ENCODE measurements at regions not wholly inside any gene's neighbourhood (a gene's known extent, or its start where the extent isn't known, plus 50 kb on each side); places are given as distances from the start of the nearest gene placed in this dataset.
"Not testable (repeated sequence)": the region's sequence is repeated elsewhere in the genome, so short reads cannot be mapped to it uniquely, and the experiment has no call there.

- no peak for DNase-seq
These were observed 530.5 kb downstream of the NTRK2 start for GRCh38 chr9:85199866-85200495.

GRCh38 chr9:85192750-85193149 lies 523.2 kb downstream of the NTRK2 start:
- no peak for DNase-seq

GRCh38 chr9:85186218-85186585 lies 516.7 kb downstream of the NTRK2 start:
- no peak for DNase-seq

GRCh38 chr9:85185486-85186217 lies 516.1 kb downstream of the NTRK2 start:
- no peak for DNase-seq

DNA sequence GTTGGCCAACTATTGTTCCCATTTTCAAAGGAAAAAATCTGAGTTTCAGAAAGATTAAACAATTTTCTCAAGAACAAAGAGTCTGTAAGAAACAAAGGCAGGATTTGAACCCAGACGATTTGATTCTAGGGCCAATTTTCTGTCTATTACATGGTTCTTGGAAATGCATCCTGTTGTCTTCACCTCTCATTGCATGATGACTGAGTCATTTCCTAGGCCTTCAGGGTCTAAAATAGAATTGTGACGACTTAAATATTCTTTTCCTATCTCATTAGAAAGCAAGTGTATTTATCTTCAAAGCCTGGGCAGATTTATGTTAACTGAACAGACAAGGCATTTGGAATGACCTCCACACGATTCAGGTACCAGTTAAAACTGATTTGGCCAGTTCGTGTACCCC lies 512.9 kb downstream of the NTRK2 start:
- DNase-seq: no peak

- no peak for DNase-seq
These were observed 508.9 kb downstream of the NTRK2 start for GRCh38 chr9:85178474-85178873.

DNA sequence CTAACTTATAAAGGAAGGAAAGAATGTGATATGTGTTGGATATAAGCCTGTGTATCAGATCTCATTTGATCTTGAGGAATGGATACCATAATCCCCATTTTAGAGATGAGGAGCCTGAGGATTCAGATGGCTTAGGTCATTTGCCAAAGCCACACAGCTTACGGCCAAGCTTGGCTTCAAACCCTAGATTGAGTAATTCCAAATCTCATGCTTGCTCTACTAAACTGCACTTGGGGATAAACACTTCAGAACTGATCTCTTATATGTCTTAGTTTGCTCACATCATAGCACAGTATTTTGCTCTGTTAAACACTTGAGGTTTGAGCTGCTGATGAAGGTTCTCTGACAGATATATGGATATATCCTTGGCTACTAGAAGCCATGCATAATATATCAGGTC lies 504.4 kb downstream of the NTRK2 start:
- DNase-seq: no peak

GRCh38 chr9:85172001-85172978 lies 502.8 kb downstream of the NTRK2 start:
- no peak for DNase-seq

DNA sequence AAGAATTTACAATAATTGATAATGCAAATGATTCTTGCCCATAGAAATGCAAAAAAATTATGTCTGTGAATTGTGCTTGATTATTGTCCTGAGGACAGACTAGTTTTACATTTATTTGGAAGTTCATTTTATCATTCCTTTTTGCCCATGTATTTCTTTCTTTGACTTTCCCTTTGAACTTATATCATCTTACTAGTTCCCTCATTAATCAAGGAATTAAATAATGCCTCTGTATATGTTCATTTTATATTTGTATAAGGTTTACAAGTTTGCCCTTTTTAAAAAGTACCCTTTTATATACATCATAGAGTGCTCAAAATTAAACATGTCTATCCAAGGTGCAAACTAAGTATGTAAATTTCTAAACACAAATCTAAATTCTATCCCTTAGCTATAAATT lies 501.6 kb downstream of the NTRK2 start:
- no peak for DNase-seq

- DNase-seq: no peak
These were observed 498.9 kb downstream of the NTRK2 start for GRCh38 chr9:85168412-85168811.

- DNase-seq: no peak
These were observed 497.6 kb downstream of the NTRK2 start for GRCh38 chr9:85167146-85167545.

- no peak for DNase-seq
These were observed 494.3 kb downstream of the NTRK2 start for GRCh38 chr9:85163825-85164224.

GRCh38 chr9:85163415-85163814 lies 493.9 kb downstream of the NTRK2 start:
- no peak for DNase-seq

- no peak for DNase-seq
These were observed 493.3 kb downstream of the NTRK2 start for GRCh38 chr9:85162822-85163221.

- DNase-seq: not testable (repeated sequence)
These were observed 491.4 kb downstream of the NTRK2 start for GRCh38 chr9:85160944-85161343.

DNA sequence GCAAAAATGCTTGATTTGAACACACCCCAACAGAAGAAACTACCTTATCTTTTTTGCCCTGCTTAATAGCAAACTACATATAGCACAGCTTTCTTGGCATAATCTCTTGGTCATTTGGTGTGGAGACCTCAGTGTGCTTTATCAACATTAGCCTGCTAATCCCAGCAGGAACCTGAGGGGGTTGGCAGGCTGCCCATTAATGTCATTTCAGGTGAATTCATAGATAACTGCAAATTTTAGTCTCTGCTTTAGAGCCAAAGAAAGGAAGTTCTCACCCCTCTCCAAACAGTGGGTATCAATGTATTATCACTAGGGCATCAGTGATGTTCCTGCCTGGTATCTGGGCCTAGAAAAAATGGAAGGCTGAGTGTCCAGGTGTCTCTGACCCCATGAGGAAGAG lies 489.0 kb downstream of the NTRK2 start:
- no peak for DNase-seq

GRCh38 chr9:85157772-85158171 lies 488.2 kb downstream of the NTRK2 start:
- no peak for DNase-seq

- no peak for DNase-seq
These were observed 487.1 kb downstream of the NTRK2 start for GRCh38 chr9:85156652-85157051.

DNA sequence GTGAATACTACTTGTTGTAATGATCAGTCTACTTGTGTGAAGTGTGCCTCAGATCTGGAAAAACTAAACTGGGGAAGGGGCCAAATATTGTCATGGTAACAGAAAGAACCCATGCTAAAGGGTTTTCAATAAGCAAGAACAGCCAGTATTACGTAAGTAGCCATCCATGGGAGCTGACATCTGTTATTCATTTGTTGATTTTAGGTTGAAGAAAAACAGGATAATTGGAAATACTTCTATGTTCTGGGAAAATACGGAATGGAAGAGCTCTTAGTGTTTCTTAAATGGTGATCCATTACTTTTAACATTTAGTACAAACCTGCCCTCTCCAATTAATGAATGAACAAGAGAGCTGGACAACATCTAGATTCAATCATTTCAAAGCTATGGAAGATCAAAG lies 485.8 kb downstream of the NTRK2 start:
- DNase-seq: no peak

GRCh38 chr9:85151741-85152140 lies 482.2 kb downstream of the NTRK2 start:
- DNase-seq: no peak

DNA sequence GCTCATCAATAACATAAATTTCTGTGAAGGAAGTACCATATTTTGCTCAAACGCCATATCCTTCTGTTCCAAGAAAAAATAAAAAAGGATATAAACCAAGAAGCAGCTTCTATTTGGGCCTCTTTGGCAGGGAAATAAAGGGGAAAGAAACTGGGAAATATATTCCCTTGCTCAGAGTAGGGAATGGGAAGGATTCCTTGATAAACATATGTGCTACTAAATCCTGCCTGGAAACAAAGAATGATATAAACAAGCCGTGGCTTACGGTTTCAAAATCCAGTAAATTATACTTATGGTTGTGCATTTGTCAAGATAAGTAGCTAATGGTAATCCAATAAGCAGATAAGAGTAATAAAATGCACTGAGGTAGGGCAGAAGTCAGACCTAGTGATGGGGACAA lies 481.6 kb downstream of the NTRK2 start:
- no peak for DNase-seq

DNA sequence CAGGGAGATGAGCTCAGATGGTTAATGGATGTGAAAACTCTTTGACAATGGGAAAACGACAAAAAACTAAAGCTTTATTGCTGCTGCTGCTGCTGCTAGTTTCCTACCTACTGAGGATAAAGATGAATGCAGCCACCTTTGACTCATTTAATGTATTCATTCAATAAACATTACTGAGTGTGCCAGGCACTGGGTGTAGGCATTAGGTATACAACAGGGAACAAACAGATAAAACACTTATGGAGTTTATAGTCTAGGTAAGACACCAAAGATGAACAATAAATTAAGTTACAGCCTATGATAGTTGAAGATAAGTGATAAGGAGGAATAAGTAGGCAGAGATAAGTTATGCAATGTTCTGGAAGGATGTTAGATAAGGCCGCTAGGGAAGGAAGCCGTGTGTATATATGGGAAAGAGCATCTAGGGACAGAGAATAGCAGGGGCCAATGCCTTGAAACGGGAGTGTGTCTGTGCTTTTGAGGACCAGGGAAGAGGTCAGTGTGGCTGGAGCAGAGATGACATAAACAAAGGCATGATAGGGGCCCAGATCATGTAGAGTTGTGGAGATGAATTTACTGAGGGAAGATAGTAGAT lies 477.6 kb downstream of the NTRK2 start:
- DNase-seq: no peak

DNA sequence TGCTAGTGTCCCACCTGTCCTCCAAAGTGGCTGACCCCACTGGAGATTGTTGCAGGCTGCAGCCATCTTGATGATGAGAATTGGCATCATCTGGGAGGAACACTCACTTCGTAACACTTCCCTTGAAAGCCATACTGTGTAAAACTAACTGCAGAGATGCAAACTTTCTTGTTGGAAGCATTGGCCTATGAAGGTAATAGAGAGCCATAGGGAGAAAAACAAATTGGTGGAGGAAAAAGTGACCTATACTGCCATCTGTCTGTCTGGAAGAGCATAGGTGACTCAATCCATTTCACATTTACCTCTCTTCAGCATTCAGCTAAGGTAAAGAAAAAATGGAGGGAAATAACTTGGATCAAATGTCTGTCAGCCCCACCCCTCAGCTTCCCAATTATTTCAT lies 473.4 kb downstream of the NTRK2 start:
- DNase-seq: no peak

All from activated effector memory CD4-positive, alpha-beta T cell treated with anti-CD3 and anti-CD28 coated beads, Interleukin-2, amount 50 U/mL, for 16 hours (primary cell).